ENCODE measurements at regions not wholly inside any gene's neighbourhood (a gene's known extent, or its start where the extent isn't known, plus 50 kb on each side); places are given as distances from the start of the nearest gene placed in this dataset.

DNA sequence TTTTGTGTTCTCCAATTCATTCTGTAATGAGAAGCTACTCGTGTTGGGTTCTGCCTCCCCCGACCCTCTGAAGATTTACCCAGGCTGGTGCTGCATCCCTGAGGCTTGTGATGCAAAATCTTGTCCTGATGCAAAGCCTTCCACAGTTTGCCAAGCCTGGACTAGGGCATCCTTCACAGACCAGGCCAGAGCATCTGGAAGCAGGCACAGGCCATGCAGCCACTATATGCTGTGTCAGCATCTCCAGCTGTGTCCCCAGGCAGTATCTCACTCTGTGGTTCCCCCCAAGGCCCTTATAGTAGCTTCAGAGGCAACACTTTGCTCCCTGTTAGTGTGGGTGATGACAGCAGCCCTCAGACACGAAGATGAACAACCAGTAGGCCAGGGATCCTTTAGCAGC, 77.3 kb upstream of the RCN1 start:
- H3K27me3 ChIP-seq (ENCODE audit: insufficient read depth, low read length) = peaks cover 54% of the 10 kb centered on the region
- no peaks in the 10 kb centered on the region for H3K79me2 ChIP-seq (ENCODE audit: insufficient read depth, low read length)
- H4K20me1 ChIP-seq (ENCODE audit: insufficient read depth, low read length) = no peaks in the 10 kb centered on the region
- TF ChIP-seq, protein P1, sequence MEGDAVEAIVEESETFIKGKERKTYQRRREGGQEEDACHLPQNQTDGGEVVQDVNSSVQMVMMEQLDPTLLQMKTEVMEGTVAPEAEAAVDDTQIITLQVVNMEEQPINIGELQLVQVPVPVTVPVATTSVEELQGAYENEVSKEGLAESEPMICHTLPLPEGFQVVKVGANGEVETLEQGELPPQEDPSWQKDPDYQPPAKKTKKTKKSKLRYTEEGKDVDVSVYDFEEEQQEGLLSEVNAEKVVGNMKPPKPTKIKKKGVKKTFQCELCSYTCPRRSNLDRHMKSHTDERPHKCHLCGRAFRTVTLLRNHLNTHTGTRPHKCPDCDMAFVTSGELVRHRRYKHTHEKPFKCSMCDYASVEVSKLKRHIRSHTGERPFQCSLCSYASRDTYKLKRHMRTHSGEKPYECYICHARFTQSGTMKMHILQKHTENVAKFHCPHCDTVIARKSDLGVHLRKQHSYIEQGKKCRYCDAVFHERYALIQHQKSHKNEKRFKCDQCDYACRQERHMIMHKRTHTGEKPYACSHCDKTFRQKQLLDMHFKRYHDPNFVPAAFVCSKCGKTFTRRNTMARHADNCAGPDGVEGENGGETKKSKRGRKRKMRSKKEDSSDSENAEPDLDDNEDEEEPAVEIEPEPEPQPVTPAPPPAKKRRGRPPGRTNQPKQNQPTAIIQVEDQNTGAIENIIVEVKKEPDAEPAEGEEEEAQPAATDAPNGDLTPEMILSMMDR (IDR thresholded peaks at IDR 0.05; ENCODE audit: extremely low read depth, low read depth, low read length) = no peak
- H3K27ac ChIP-seq (ENCODE audit: low read depth, low read length) = no peak overlapping the region
- no peak overlapping the region for H3K4me3 ChIP-seq (ENCODE audit: insufficient read depth, low read length)
- DNase-seq (ENCODE audit: insufficient read length, low spot score, missing footprints) = no peak
- no peaks in the 10 kb centered on the region for H3K9me3 ChIP-seq (ENCODE audit: low read depth, low read length)
- no peaks in the 10 kb centered on the region for H3K36me3 ChIP-seq (ENCODE audit: insufficient read depth, low read length)
- H3K4me2 ChIP-seq (ENCODE audit: insufficient read depth, low read length) = no peak overlapping the region
- no peaks in the 10 kb centered on the region for H3K4me1 ChIP-seq (ENCODE audit: insufficient read depth, low read length)
- H2AFZ ChIP-seq (ENCODE audit: low read length) = no peak overlapping the region

DNA sequence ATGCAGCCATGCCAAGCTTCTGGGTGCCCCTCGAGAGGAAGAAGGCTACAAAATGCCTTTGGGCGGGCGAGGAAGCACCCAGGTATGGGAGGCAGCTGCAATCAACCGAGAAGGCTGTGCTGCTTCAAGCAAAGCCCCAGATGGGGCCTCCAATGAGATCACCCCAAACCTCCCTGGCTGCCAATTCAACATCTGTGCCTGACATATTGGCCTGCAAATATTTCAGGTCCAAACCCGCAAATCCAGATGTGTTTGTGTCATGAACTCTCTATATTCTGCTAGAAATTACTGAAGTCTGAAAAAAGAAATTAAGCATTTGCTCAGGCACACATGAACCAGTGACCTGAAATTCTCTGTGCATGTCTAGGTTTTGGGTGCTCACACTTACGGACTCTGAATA, 78.8 kb upstream of the RCN1 start:
- Histone ChIP-seq H3K36me3 (ENCODE audit: insufficient read depth, low read length) (no peaks in the 10 kb centered on the region), H3K4me3 (ENCODE audit: insufficient read depth, low read length) (no peak overlapping the region), H3K27ac (ENCODE audit: low read depth, low read length) (no peak overlapping the region), H3K9me3 (ENCODE audit: low read depth, low read length) (no peaks in the 10 kb centered on the region), H3K4me1 (ENCODE audit: insufficient read depth, low read length) (no peaks in the 10 kb centered on the region), H2AFZ (ENCODE audit: low read length) (no peak overlapping the region), H3K79me2 (ENCODE audit: insufficient read depth, low read length) (no peaks in the 10 kb centered on the region), H3K4me2 (ENCODE audit: insufficient read depth, low read length) (no peak overlapping the region), H3K27me3 (ENCODE audit: insufficient read depth, low read length) (peaks cover 52% of the 10 kb centered on the region), H4K20me1 (ENCODE audit: insufficient read depth, low read length) (no peaks in the 10 kb centered on the region)
- TF ChIP-seq, protein P1 (IDR thresholded peaks at IDR 0.05; ENCODE audit: extremely low read depth, low read depth, low read length) = no peak
- DNase-seq (ENCODE audit: insufficient read length, low spot score, missing footprints) = no peak

DNA sequence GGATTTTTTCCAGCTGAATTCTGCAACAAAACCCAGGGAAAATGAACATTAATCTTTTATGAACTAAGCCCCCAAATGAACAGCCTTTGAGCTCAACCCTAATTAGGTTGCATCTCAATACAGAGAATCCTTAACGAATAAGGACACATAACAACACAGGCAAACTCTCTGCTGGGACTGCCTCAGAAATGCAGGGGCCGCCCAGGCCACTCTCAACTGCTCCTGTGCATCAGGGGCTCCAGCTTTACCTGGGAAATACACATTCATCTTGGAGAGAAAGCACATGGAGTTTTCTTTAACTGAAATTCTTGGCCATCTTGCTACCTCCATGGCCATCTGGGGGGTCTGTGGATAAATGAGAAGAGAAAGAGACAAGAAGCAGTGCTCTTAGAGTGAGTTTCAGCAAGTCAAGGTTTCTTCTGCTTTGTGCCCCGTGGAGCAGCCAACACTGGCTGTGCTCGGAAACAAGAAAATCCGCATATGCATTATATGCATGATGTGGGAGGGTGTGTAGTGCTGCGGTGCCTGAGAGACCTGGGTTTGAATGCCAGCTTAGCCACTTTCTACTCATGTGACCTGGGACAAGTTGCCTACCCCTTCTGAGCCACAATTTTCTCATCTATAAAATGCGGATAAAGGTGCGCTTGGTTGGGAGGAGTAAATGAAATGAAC, 81.9 kb upstream of the RCN1 start:
- Histone ChIP-seq H4K20me1 (ENCODE audit: insufficient read depth, low read length) (no peaks in the 10 kb centered on the region), H3K27me3 (ENCODE audit: insufficient read depth, low read length) (peaks cover 37% of the 10 kb centered on the region)

DNA sequence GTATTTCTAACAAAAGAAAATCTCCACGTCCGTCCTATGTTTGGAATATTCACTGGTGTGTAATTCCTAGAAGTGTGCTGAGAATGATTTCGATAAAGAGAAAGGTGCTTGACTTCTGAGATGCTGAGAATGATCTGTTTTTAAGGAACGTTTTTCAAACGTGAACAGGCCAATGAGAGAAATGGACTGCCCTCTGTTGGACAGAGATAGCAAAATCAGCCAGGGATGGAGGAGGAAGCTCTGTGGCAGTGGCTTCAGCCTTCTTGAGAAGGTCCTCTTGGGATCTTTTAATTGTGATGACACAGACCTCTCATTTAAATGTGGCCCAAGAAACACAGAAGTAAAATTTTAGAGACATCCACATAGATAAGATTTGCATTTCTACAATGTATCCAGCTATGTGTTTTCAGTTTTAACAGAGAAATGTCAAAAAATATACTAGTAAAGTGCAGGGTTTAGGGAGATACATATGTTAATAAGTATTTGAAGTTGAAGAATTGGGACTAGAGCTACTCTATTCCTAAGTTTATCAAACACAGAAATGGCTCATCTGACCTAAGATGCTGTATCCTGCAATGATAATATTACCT, 84.0 kb upstream of the RCN1 start:
- Histone ChIP-seq H3K4me1 (ENCODE audit: insufficient read depth, low read length) (peaks cover 17% of the 10 kb centered on the region), H3K27ac (ENCODE audit: low read depth, low read length) (no peak overlapping the region), H3K9me3 (ENCODE audit: low read depth, low read length) (no peaks in the 10 kb centered on the region), H2AFZ (ENCODE audit: low read length) (peak overlapping the region; percentile 5), H3K27me3 (ENCODE audit: insufficient read depth, low read length) (peaks cover 31% of the 10 kb centered on the region), H4K20me1 (ENCODE audit: insufficient read depth, low read length) (no peaks in the 10 kb centered on the region), H3K36me3 (ENCODE audit: insufficient read depth, low read length) (no peaks in the 10 kb centered on the region), H3K4me3 (ENCODE audit: insufficient read depth, low read length) (no peak overlapping the region), H3K79me2 (ENCODE audit: insufficient read depth, low read length) (no peaks in the 10 kb centered on the region), H3K4me2 (ENCODE audit: insufficient read depth, low read length) (peak overlapping the region; percentile 38)
- TF ChIP-seq, protein P1 (IDR thresholded peaks at IDR 0.05; ENCODE audit: extremely low read depth, low read depth, low read length) = peak; percentile 82
- DNase-seq (ENCODE audit: insufficient read length, low spot score, missing footprints) = no peak

More for the DNA sequence above, 81.9 kb upstream of the RCN1 start:
- no peak overlapping the region for H2AFZ ChIP-seq (ENCODE audit: low read length)
- DNase-seq (ENCODE audit: insufficient read length, low spot score, missing footprints) = no peak
- H3K27ac ChIP-seq (ENCODE audit: low read depth, low read length) = no peak overlapping the region
- H3K4me2 ChIP-seq (ENCODE audit: insufficient read depth, low read length) = no peak overlapping the region
- H3K4me1 ChIP-seq (ENCODE audit: insufficient read depth, low read length) = peaks cover 14% of the 10 kb centered on the region
- TF ChIP-seq, protein P1 (IDR thresholded peaks at IDR 0.05; ENCODE audit: extremely low read depth, low read depth, low read length) = no peak
- no peaks in the 10 kb centered on the region for H3K9me3 ChIP-seq (ENCODE audit: low read depth, low read length)
- H3K36me3 ChIP-seq (ENCODE audit: insufficient read depth, low read length) = no peaks in the 10 kb centered on the region
- H3K79me2 ChIP-seq (ENCODE audit: insufficient read depth, low read length) = no peaks in the 10 kb centered on the region
- H3K4me3 ChIP-seq (ENCODE audit: insufficient read depth, low read length) = no peak overlapping the region

All from osteoblast (primary cell).